ENCODE measurements at regions not wholly inside any gene's neighbourhood (a gene's known extent, or its start where the extent isn't known, plus 50 kb on each side); places are given as distances from the start of the nearest gene placed in this dataset.

DNA sequence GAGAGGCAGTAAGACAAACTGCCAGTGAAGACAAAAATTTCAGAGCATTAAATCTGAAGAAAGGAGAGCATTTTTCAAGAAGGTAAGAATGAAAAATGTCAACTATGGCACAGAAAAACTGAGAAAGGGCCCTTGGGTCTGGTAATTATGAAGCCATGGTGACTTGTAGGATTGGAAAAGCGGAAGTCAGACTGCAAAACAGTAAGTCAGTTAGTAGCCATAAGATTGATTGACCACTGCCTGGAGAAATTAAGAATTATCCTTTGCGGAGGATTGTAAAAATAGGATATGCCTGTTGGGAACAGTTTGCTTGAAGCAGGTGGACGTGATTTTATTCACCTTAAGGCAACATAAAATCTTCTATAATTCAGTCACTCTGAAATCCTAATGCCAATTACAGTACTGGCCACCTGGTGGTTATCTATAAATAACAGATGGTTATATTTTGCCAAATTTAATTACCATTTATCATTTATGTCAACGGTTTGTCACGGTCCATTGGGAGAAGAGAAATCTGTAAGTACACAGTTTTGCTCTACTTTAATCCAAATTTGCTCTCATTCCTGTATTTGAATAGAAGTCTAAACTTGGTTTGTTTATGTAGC, 127.1 kb upstream of the CNTN1 start:
- DNase-seq (ENCODE audit: extremely low read depth, insufficient read length): no peak
- TF ChIP-seq, protein P1, sequence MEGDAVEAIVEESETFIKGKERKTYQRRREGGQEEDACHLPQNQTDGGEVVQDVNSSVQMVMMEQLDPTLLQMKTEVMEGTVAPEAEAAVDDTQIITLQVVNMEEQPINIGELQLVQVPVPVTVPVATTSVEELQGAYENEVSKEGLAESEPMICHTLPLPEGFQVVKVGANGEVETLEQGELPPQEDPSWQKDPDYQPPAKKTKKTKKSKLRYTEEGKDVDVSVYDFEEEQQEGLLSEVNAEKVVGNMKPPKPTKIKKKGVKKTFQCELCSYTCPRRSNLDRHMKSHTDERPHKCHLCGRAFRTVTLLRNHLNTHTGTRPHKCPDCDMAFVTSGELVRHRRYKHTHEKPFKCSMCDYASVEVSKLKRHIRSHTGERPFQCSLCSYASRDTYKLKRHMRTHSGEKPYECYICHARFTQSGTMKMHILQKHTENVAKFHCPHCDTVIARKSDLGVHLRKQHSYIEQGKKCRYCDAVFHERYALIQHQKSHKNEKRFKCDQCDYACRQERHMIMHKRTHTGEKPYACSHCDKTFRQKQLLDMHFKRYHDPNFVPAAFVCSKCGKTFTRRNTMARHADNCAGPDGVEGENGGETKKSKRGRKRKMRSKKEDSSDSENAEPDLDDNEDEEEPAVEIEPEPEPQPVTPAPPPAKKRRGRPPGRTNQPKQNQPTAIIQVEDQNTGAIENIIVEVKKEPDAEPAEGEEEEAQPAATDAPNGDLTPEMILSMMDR (IDR thresholded peaks at IDR 0.05; ENCODE audit: insufficient read depth, low read length, poor library complexity, severe bottlenecking): no peak
- no peaks in the 10 kb centered on the region for H3K27me3 ChIP-seq (replicated peaks; ENCODE audit: control insufficient read depth, insufficient read depth, low read length)
- no peaks in the 10 kb centered on the region for H3K36me3 ChIP-seq (ENCODE audit: control insufficient read depth, insufficient read depth, low read length)
- no peak overlapping the region for H3K4me3 ChIP-seq (replicated peaks; ENCODE audit: low read depth, low read length)

DNA sequence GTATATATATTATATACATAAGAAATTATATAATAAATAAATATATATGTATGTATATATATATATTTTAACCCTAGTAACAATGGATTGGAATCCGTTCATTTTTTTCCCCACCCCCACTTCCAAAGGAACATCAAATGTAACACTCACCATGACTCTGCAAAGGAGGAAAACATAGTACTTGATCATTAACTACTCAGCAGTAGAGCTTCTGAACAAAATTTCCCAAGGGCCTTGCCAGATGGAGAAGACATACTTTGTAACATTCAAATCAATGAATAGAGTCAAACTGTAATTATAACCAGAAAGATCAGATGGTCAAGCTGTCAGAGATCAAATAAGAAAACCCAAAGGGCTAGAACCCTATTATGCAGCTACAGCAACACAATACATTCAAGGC, 126.0 kb upstream of the CNTN1 start:
- Histone ChIP-seq H3K36me3 (ENCODE audit: control insufficient read depth, insufficient read depth, low read length) (no peaks in the 10 kb centered on the region), H3K27me3 (replicated peaks; ENCODE audit: control insufficient read depth, insufficient read depth, low read length) (no peaks in the 10 kb centered on the region), H3K4me3 (replicated peaks; ENCODE audit: low read depth, low read length) (no peak overlapping the region)
- TF ChIP-seq, protein P1 (IDR thresholded peaks at IDR 0.05; ENCODE audit: insufficient read depth, low read length, poor library complexity, severe bottlenecking): no peak
- DNase-seq (ENCODE audit: extremely low read depth, insufficient read length): no peak

DNA sequence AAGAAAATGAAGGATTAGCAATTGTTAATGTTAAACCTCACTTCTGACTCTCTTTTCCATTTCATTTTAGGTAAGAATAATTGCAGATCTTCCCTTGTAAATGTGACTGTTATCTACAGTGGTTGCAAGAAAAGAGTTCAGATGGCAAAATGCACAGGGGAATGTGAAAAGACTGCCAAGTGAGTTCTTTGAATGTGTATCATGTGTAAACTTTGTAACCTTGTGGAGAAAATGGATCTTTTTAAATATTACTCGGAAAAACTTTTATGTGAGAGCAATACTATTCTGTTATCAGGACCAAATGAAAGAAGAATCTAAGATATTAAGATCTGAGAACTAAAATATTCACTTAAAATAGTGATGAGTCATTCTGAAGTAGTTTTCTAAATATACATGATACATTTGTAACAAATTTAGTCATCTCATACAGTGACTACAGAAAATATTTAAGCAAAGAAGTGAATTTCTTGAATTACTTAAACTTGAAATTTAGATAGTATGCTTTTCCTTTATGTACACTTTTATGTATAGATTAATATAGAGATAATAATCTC, 122.5 kb upstream of the CNTN1 start:
- TF ChIP-seq, protein P1 (IDR thresholded peaks at IDR 0.05; ENCODE audit: insufficient read depth, low read length, poor library complexity, severe bottlenecking): no peak
- Histone ChIP-seq H3K4me3 (replicated peaks; ENCODE audit: low read depth, low read length) (no peak overlapping the region), H3K27me3 (replicated peaks; ENCODE audit: control insufficient read depth, insufficient read depth, low read length) (no peaks in the 10 kb centered on the region), H3K36me3 (ENCODE audit: control insufficient read depth, insufficient read depth, low read length) (no peaks in the 10 kb centered on the region)
- no peak for DNase-seq (ENCODE audit: extremely low read depth, insufficient read length)

DNA sequence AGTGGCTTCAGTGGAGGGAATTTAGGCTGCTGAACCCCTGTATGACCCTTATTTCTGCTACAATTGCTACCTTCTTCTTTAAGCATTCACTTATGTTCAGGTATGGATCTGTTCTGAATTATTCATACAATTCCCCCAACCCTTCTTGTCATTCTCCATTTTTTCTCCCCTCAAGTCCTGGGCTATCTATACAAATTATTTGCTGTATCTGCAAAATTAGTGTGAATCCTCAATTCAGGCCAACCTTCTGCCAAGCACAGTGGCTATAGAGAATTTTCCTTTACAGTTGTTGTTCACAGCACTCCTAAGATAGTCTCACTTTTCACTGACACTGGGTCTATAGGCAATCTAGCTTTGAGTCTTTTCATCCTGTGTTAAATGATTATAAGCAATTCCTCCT, 119.2 kb upstream of the CNTN1 start:
- H3K4me3 ChIP-seq (replicated peaks; ENCODE audit: low read depth, low read length): no peak overlapping the region

DNA sequence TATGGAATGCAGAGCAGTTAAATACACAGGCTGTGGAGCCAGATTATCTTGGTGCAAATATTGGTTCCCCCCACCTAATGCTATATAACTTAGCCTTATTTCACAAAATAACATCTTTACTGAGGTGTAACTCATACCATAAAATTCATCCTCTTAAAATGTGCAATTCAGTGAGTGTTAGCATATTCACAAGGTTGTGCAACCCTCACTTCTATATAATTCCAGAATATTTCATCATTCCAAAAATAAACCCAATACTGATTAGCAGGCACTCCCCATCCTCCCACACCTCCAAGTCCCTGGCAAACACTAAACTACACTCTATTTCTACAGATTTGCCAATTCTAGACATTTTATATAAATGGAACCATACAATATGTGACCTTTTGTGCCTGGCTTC, 116.3 kb upstream of the CNTN1 start:
- H3K36me3 ChIP-seq (ENCODE audit: control insufficient read depth, insufficient read depth, low read length): no peaks in the 10 kb centered on the region
- no peaks in the 10 kb centered on the region for H3K27me3 ChIP-seq (replicated peaks; ENCODE audit: control insufficient read depth, insufficient read depth, low read length)
- DNase-seq (ENCODE audit: extremely low read depth, insufficient read length): no peak
- H3K4me3 ChIP-seq (replicated peaks; ENCODE audit: low read depth, low read length): no peak overlapping the region
- TF ChIP-seq, protein P1 (IDR thresholded peaks at IDR 0.05; ENCODE audit: insufficient read depth, low read length, poor library complexity, severe bottlenecking): no peak

More for the DNA sequence above, 119.2 kb upstream of the CNTN1 start:
- H3K27me3 ChIP-seq (replicated peaks; ENCODE audit: control insufficient read depth, insufficient read depth, low read length): no peaks in the 10 kb centered on the region
- TF ChIP-seq, protein P1 (IDR thresholded peaks at IDR 0.05; ENCODE audit: insufficient read depth, low read length, poor library complexity, severe bottlenecking): no peak
- DNase-seq (ENCODE audit: extremely low read depth, insufficient read length): no peak
- no peaks in the 10 kb centered on the region for H3K36me3 ChIP-seq (ENCODE audit: control insufficient read depth, insufficient read depth, low read length)

Measured in GM06990 (cell line).